ENCODE measurements at regions not wholly inside any gene's neighbourhood (a gene's known extent, or its start where the extent isn't known, plus 50 kb on each side); places are given as distances from the start of the nearest gene placed in this dataset.

DNA sequence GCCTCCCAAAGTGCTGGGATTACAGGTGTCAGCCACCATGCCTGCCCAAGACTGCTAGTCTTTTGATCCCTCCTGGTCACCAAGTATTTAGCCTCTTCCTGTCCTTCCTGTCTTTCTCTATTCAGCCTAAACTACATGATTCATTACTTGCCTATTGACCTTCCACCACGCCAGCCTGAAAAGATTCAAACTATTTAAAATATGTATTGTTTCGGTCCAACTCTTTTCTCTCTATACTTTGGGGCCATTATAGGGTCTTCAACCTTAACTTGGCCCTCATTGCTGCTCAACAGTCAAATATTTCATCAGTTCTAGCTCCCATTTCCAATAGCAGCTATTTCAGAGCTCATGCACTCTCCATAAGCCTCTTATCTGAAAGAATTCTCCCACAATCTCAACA, 153.0 kb downstream of the TNFSF18 start:
- Histone ChIP-seq H3K4me2 (ENCODE audit: low read depth, low read length) (no peak overlapping the region), H3K27ac (ENCODE audit: insufficient read depth, low read length) (no peak overlapping the region)

More for the DNA sequence above, 153.0 kb downstream of the TNFSF18 start:
- H4K20me1 ChIP-seq (ENCODE audit: insufficient read depth, low read length): no peaks in the 10 kb centered on the region
- H4K5ac ChIP-seq (ENCODE audit: low read depth, low read length): peak overlapping the region; percentile 83; the same call in 1 of the 2 replicates
- peaks cover 5% of the 10 kb centered on the region; the same call in 1 of the 2 replicates for H3K9me1 ChIP-seq (ENCODE audit: insufficient read depth, low read length)
- peak overlapping the region; percentile 64 for H3K14ac ChIP-seq (replicated peaks; ENCODE audit: low read depth, low read length)
- H2BK15ac ChIP-seq (ENCODE audit: low read depth, low read length): 0 out of 3 replicates have a peak overlapping the region, but pooled peaks have one; percentile 42
- ATAC-seq (ENCODE audit: low read depth) (peak; percentile 28), DNase-seq (peak; percentile 55)
- no peak overlapping the region for H2AFZ ChIP-seq (replicated peaks; ENCODE audit: low read length, poor library complexity)
- H3K27me3 ChIP-seq (ENCODE audit: control insufficient read depth, insufficient read depth, low read length): no peaks in the 10 kb centered on the region
- TF ChIP-seq CEBPB (IDR thresholded peaks at IDR 0.05; ENCODE audit: low read depth, low read length): peak; percentile 5; the same call in 1 of the 2 replicates
- no peak for TF ChIP-seq BHLHE40 (IDR thresholded peaks at IDR 0.05; ENCODE audit: low read depth, low read length)
- H3K9ac ChIP-seq (ENCODE audit: low read depth, low read length): no peak overlapping the region
- H3K79me1 ChIP-seq (ENCODE audit: low read depth in 1 of 2, low read length in 2 of 2): peaks cover 0 to 5% of the 10 kb centered on the region in 2 experiments; a peak in 2 of 4 replicates
- H3K9me3 ChIP-seq (ENCODE audit: control insufficient read depth, insufficient read depth, low read length): no peaks in the 10 kb centered on the region
- CTCF ChIA-PET: no interaction called here
- intact Hi-C loops (cut with micrococcal nuclease): loop anchor here (5.0 kb wide), 1 partner anchor 35 kb away; no protein-coding TSS in a partner anchor
- H2AK9ac ChIP-seq (replicated peaks; ENCODE audit: low read depth, low read length, poor library complexity): no peak overlapping the region
- peak overlapping the region; percentile 78; the same call in 1 of the 2 replicates for H4K91ac ChIP-seq (ENCODE audit: insufficient read depth, low read depth, low read length)
- peak overlapping the region; percentile 81 for H2BK20ac ChIP-seq (ENCODE audit: low read depth, low read length)
- H2BK5ac ChIP-seq (ENCODE audit: low read depth, low read length, poor library complexity, severe bottlenecking): peak overlapping the region; percentile 94
- peaks cover 6% of the 10 kb centered on the region for H3K4me1 ChIP-seq (ENCODE audit: control insufficient read depth, insufficient read depth, low read length)
- no TSS peak for BruUV-seq (replicated peaks)
- POLR2A ChIA-PET (ENCODE audit: unreplicated experiment): no interaction called here
- H3K56ac ChIP-seq (ENCODE audit: extremely low read depth, insufficient read depth, low read length): peak overlapping the region; percentile 72; the same call in 1 of the 2 replicates
- H3K36me3 ChIP-seq (ENCODE audit: control insufficient read depth, insufficient read depth, low read length): no peaks in the 10 kb centered on the region
- peak overlapping the region; percentile 92 for H2BK120ac ChIP-seq (ENCODE audit: low read depth, low read length)
- peak overlapping the region; percentile 41 to 56; a peak in 2 of 4 replicates for H4K8ac ChIP-seq (ENCODE audit: low read depth in 2 of 2, low read length in 2 of 2)
- no peak overlapping the region; the same call in 1 of the 2 replicates for H2AK5ac ChIP-seq (ENCODE audit: low read depth, low read length)
- peak overlapping the region; percentile 73; the same call in 1 of the 2 replicates for H3K23ac ChIP-seq (ENCODE audit: low read depth, low read length)
- no peak overlapping the region for H3K4me3 ChIP-seq (ENCODE audit: insufficient read depth, low read depth, low read length)
- H3K4ac ChIP-seq (ENCODE audit: low read depth, low read length): peak overlapping the region; percentile 73
- no CpG with 5 or more reads among the region's 2 CpGs for WGBS, 2 experiments (ENCODE audit: extremely low coverage in 2 of 2, insufficient read length in 1 of 2)
- in situ Hi-C loops (cut with MboI; ENCODE audit: low sequenced_read_pairs): no loop called here
- dilution Hi-C loops (cut with HindIII; ENCODE audit: low sequenced_read_pairs, unreplicated experiment): no loop called here
- H3K18ac ChIP-seq (ENCODE audit: low read depth, low read length): peak overlapping the region; percentile 8; the same call in 1 of the 2 replicates

Data from IMR-90 (cell line).